T-helper 1 cell treated with Interleukin-12 subunit alpha and Interleukin-12 subunit beta and Interleukin-4 antibody, amounts not matched to agents 30 μg/mL and 1 μg/mL, for 36 hours (primary cell): ENCODE measurements at regions not wholly inside any gene's neighbourhood (a gene's known extent, or its start where the extent isn't known, plus 50 kb on each side); places are given as distances from the start of the nearest gene placed in this dataset.

ENCODE experiments used
- H3K27ac Mint-ChIP-seq: one replicate; pipeline ENCODE4 v1.8.0; 2021; ENCODE audit warnings: mild to moderate bottlenecking, mixed read lengths
- H3K27me3 Mint-ChIP-seq: one replicate; pipeline ENCODE4 v1.8.0; 2021; ENCODE audit warnings: low read depth, mixed read lengths
- H3K36me3 Mint-ChIP-seq: one replicate; pipeline ENCODE4 v1.8.0; 2021; ENCODE audit warnings: low read depth, mixed read lengths
- H3K4me1 Mint-ChIP-seq: one replicate; pipeline ENCODE4 v1.8.0; 2021; ENCODE audit warnings: low read depth, mixed read lengths
- H3K4me3 Mint-ChIP-seq: one replicate; pipeline ENCODE4 v1.8.0; 2021; ENCODE audit warnings: mild to moderate bottlenecking, moderate library complexity, mixed read lengths
- H3K9me3 Mint-ChIP-seq: one replicate; pipeline ENCODE4 v1.8.0; 2021; ENCODE audit warnings: mixed read lengths

- H3K27me3 Mint-ChIP-seq, result no peaks in the 10 kb centered on the region
- H3K27ac Mint-ChIP-seq, result no peak overlapping the region
- H3K4me1 Mint-ChIP-seq, result no peaks in the 10 kb centered on the region
- no peaks in the 10 kb centered on the region for H3K36me3 Mint-ChIP-seq
- no peaks in the 10 kb centered on the region for H3K9me3 Mint-ChIP-seq
- no peak overlapping the region for H3K4me3 Mint-ChIP-seq
Measured at GRCh38 chr2:198478361-198478760, 674.0 kb downstream of the PLCL1 start.

GRCh38 chr2:198476007-198476406 lies 671.6 kb downstream of the PLCL1 start:
- no peaks in the 10 kb centered on the region for H3K4me1 Mint-ChIP-seq
- H3K4me3 Mint-ChIP-seq, result no peak overlapping the region
- H3K9me3 Mint-ChIP-seq, result no peaks in the 10 kb centered on the region
- H3K27ac Mint-ChIP-seq, result no peak overlapping the region
- H3K27me3 Mint-ChIP-seq, result no peaks in the 10 kb centered on the region
- H3K36me3 Mint-ChIP-seq, result no peaks in the 10 kb centered on the region

- no peaks in the 10 kb centered on the region for H3K4me1 Mint-ChIP-seq
- H3K27ac Mint-ChIP-seq, result no peak overlapping the region
- H3K36me3 Mint-ChIP-seq, result no peaks in the 10 kb centered on the region
- H3K9me3 Mint-ChIP-seq, result no peaks in the 10 kb centered on the region
- no peak overlapping the region for H3K4me3 Mint-ChIP-seq
- no peaks in the 10 kb centered on the region for H3K27me3 Mint-ChIP-seq
Measured at GRCh38 chr2:198471291-198471690, 666.9 kb downstream of the PLCL1 start.

GRCh38 chr2:198468136-198468535 lies 663.7 kb downstream of the PLCL1 start:
- Mint-ChIP-seq H3K4me1 (no peaks in the 10 kb centered on the region), H3K36me3 (no peaks in the 10 kb centered on the region), H3K9me3 (no peaks in the 10 kb centered on the region), H3K4me3 (no peak overlapping the region), H3K27me3 (no peaks in the 10 kb centered on the region), H3K27ac (no peak overlapping the region)

- H3K27me3 Mint-ChIP-seq, result no peaks in the 10 kb centered on the region
- no peak overlapping the region for H3K27ac Mint-ChIP-seq
- H3K4me3 Mint-ChIP-seq, result no peak overlapping the region
Measured at GRCh38 chr2:198465970-198466369, 661.6 kb downstream of the PLCL1 start.

GRCh38 chr2:198456418-198456817 lies 652.0 kb downstream of the PLCL1 start:
- Mint-ChIP-seq H3K9me3 (no peaks in the 10 kb centered on the region), H3K4me1 (no peaks in the 10 kb centered on the region), H3K27me3 (no peaks in the 10 kb centered on the region), H3K4me3 (no peak overlapping the region), H3K36me3 (no peaks in the 10 kb centered on the region), H3K27ac (no peak overlapping the region)

More at GRCh38 chr2:198465970-198466369, 661.6 kb downstream of the PLCL1 start:
- Mint-ChIP-seq H3K4me1 (no peaks in the 10 kb centered on the region), H3K9me3 (no peaks in the 10 kb centered on the region), H3K36me3 (no peaks in the 10 kb centered on the region)

GRCh38 chr2:198453866-198454265 lies 649.5 kb downstream of the PLCL1 start:
- Mint-ChIP-seq H3K9me3 (no peaks in the 10 kb centered on the region), H3K27me3 (no peaks in the 10 kb centered on the region), H3K4me1 (no peaks in the 10 kb centered on the region), H3K27ac (no peak overlapping the region), H3K36me3 (no peaks in the 10 kb centered on the region), H3K4me3 (no peak overlapping the region)

- no peak overlapping the region for H3K4me3 Mint-ChIP-seq
- no peaks in the 10 kb centered on the region for H3K9me3 Mint-ChIP-seq
- H3K36me3 Mint-ChIP-seq, result no peaks in the 10 kb centered on the region
- no peak overlapping the region for H3K27ac Mint-ChIP-seq
- H3K27me3 Mint-ChIP-seq, result no peaks in the 10 kb centered on the region
- H3K4me1 Mint-ChIP-seq, result no peaks in the 10 kb centered on the region
Measured at GRCh38 chr2:198452327-198452726, 647.9 kb downstream of the PLCL1 start.

GRCh38 chr2:198448789-198449188 lies 644.4 kb downstream of the PLCL1 start:
- no peaks in the 10 kb centered on the region for H3K4me1 Mint-ChIP-seq
- no peaks in the 10 kb centered on the region for H3K36me3 Mint-ChIP-seq
- no peaks in the 10 kb centered on the region for H3K27me3 Mint-ChIP-seq
- no peak overlapping the region for H3K4me3 Mint-ChIP-seq
- no peaks in the 10 kb centered on the region for H3K9me3 Mint-ChIP-seq
- no peak overlapping the region for H3K27ac Mint-ChIP-seq

GRCh38 chr2:198444800-198445287 lies 640.5 kb downstream of the PLCL1 start:
- H3K27ac Mint-ChIP-seq, result no peak overlapping the region
- H3K4me3 Mint-ChIP-seq, result no peak overlapping the region
- no peaks in the 10 kb centered on the region for H3K4me1 Mint-ChIP-seq

GRCh38 chr2:198441901-198442300 lies 637.5 kb downstream of the PLCL1 start:
- Mint-ChIP-seq H3K9me3 (no peaks in the 10 kb centered on the region), H3K36me3 (no peaks in the 10 kb centered on the region), H3K4me3 (no peak overlapping the region), H3K4me1 (no peaks in the 10 kb centered on the region), H3K27ac (no peak overlapping the region), H3K27me3 (no peaks in the 10 kb centered on the region)

More at GRCh38 chr2:198444800-198445287, 640.5 kb downstream of the PLCL1 start:
- Mint-ChIP-seq H3K36me3 (no peaks in the 10 kb centered on the region), H3K27me3 (no peaks in the 10 kb centered on the region), H3K9me3 (no peaks in the 10 kb centered on the region)

GRCh38 chr2:198441246-198441645 lies 636.9 kb downstream of the PLCL1 start:
- H3K9me3 Mint-ChIP-seq, result no peaks in the 10 kb centered on the region
- H3K27ac Mint-ChIP-seq, result no peak overlapping the region
- H3K36me3 Mint-ChIP-seq, result no peaks in the 10 kb centered on the region
- H3K4me1 Mint-ChIP-seq, result no peaks in the 10 kb centered on the region
- no peaks in the 10 kb centered on the region for H3K27me3 Mint-ChIP-seq
- H3K4me3 Mint-ChIP-seq, result no peak overlapping the region

GRCh38 chr2:198440833-198441232 lies 636.4 kb downstream of the PLCL1 start:
- Mint-ChIP-seq H3K4me3 (no peak overlapping the region), H3K27me3 (no peaks in the 10 kb centered on the region), H3K27ac (no peak overlapping the region), H3K9me3 (no peaks in the 10 kb centered on the region), H3K36me3 (no peaks in the 10 kb centered on the region), H3K4me1 (no peaks in the 10 kb centered on the region)

- no peaks in the 10 kb centered on the region for H3K4me1 Mint-ChIP-seq
- H3K9me3 Mint-ChIP-seq, result no peaks in the 10 kb centered on the region
- no peak overlapping the region for H3K4me3 Mint-ChIP-seq
- H3K27me3 Mint-ChIP-seq, result no peaks in the 10 kb centered on the region
- no peak overlapping the region for H3K27ac Mint-ChIP-seq
- no peaks in the 10 kb centered on the region for H3K36me3 Mint-ChIP-seq
Measured at GRCh38 chr2:198438331-198438730, 633.9 kb downstream of the PLCL1 start.

- Mint-ChIP-seq H3K9me3 (no peaks in the 10 kb centered on the region), H3K27me3 (no peaks in the 10 kb centered on the region), H3K4me1 (no peaks in the 10 kb centered on the region), H3K27ac (no peak overlapping the region), H3K4me3 (no peak overlapping the region), H3K36me3 (no peaks in the 10 kb centered on the region)
Measured at GRCh38 chr2:198424112-198424511, 619.7 kb downstream of the PLCL1 start.

GRCh38 chr2:198417836-198418235 lies 613.4 kb downstream of the PLCL1 start:
- Mint-ChIP-seq H3K9me3 (no peaks in the 10 kb centered on the region), H3K27ac (no peak overlapping the region), H3K27me3 (no peaks in the 10 kb centered on the region), H3K4me1 (no peaks in the 10 kb centered on the region), H3K36me3 (no peaks in the 10 kb centered on the region), H3K4me3 (no peak overlapping the region)
